DND-41 (cell line): ENCODE measurements at regions not wholly inside any gene's neighbourhood (a gene's known extent, or its start where the extent isn't known, plus 50 kb on each side); places are given as distances from the start of the nearest gene placed in this dataset.

Experiments used
- ATAC-seq: fragments of 200-7000 bp; cut with Tn5 transposase; 3 replicates; pipeline ENCODE4 v1.9.1; 2021; ENCODE audit warnings: low read depth; ENCODE audit not compliant: insufficient read depth
- DNase-seq: peaks from one replicate; pipeline ENCODE4 v3.0.0-alpha.2; 2020
- H2AFZ ChIP-seq: 2 replicates; pipeline ENCODE4 v1.6.0; 2012; ENCODE audit warnings: low read depth, low read length
- H3K27ac ChIP-seq: 2 replicates; pipeline ENCODE4 v1.5.1; 2012; ENCODE audit warnings: low read length, inconsistent platforms
- H3K27me3 ChIP-seq: fragments of 200-600 bp; sonication (generic); 2 replicates; pipeline ENCODE4 v1.6.0; 2012; ENCODE audit warnings: low read length, mild to moderate bottlenecking, inconsistent platforms; ENCODE audit not compliant: insufficient read depth, poor library complexity
- H3K36me3 ChIP-seq: 2 replicates; pipeline ENCODE4 v1.5.1; 2012; ENCODE audit warnings: low read length, inconsistent platforms; ENCODE audit not compliant: insufficient read depth
- H3K4me1 ChIP-seq: 2 replicates; pipeline ENCODE4 v1.5.1; 2012; ENCODE audit warnings: mild to moderate bottlenecking, low read length; ENCODE audit not compliant: insufficient read depth
- H3K4me2 ChIP-seq: 2 replicates; pipeline ENCODE4 v1.6.0; 2012; ENCODE audit warnings: mild to moderate bottlenecking, moderate library complexity, low read length, inconsistent platforms; ENCODE audit not compliant: insufficient read depth
- H3K4me3 ChIP-seq, 2 experiments: fragments of 200-600 bp in 1 of 2; shearing (Covaris generic) in 1 of 2; 2 replicates each; pipeline ENCODE4 v1.5.1; 2012 to 2016; ENCODE audit warnings: inconsistent platforms in 2 of 2, low read length in 2 of 2, mild to moderate bottlenecking in 2 of 2, low read depth in 1 of 2, moderate library complexity in 1 of 2
- H3K79me2 ChIP-seq: 2 replicates; pipeline ENCODE4 v1.6.0; 2012; ENCODE audit warnings: low read length, inconsistent platforms; ENCODE audit not compliant: insufficient read depth
- H3K9ac ChIP-seq: 2 replicates; pipeline ENCODE4 v1.6.0; 2012; ENCODE audit warnings: low read depth, mild to moderate bottlenecking, inconsistent platforms, low read length, moderate library complexity
- H3K9me3 ChIP-seq: 2 replicates; pipeline ENCODE4 v1.5.1; 2012; ENCODE audit warnings: low read length, moderate library complexity, mild to moderate bottlenecking, inconsistent platforms; ENCODE audit not compliant: insufficient read depth, severe bottlenecking
- H4K20me1 ChIP-seq: 2 replicates; pipeline ENCODE4 v1.6.0; 2012; ENCODE audit warnings: low read length; ENCODE audit not compliant: insufficient read depth
- EZH2 ChIP-seq: IDR thresholded peaks from 3 replicates; pipeline ENCODE4 v1.6.1; 2012; ENCODE audit warnings: borderline replicate concordance, low read depth, mild to moderate bottlenecking, moderate library complexity, low read length, inconsistent platforms; ENCODE audit not compliant: severe bottlenecking
- TF ChIP-seq, protein P1 (sequence below): IDR thresholded peaks from 2 replicates; pipeline ENCODE4 v1.5.1; 2012; ENCODE audit warnings: borderline replicate concordance, low read length, moderate library complexity, mild to moderate bottlenecking; ENCODE audit not compliant: poor library complexity, severe bottlenecking; ENCODE audit errors: extremely low read depth

DNA sequence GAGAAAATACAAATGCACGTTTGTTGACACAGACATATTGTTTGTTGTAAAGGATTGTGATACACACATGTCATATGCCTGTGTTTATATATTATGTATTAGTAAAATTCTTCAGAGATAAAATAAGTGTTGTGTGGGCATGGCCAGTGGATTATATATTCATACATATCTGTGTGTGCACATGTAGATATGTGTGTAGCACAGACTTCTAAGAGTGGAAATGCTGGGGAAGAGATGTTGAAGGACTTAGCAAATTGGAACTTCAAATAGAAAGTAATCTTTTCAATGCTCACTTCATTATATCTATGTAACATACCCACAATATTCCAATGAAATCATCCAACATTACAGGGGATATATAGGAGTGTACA, 413.2 kb downstream of the LMO7 start:
- DNase-seq, result no peak
- Histone ChIP-seq H3K36me3 (no peaks in the 10 kb centered on the region), H2AFZ (no peak overlapping the region), H3K4me2 (no peak overlapping the region), H3K4me3 (no peak overlapping the region), H3K27me3 (no peaks in the 10 kb centered on the region), H4K20me1 (no peaks in the 10 kb centered on the region), H3K9ac (no peak overlapping the region), H3K79me2 (no peaks in the 10 kb centered on the region), H3K27ac (no peak overlapping the region), H3K9me3 (no peaks in the 10 kb centered on the region), H3K4me1 (no peaks in the 10 kb centered on the region)
- no peak for ATAC-seq
- TF ChIP-seq, protein P1, sequence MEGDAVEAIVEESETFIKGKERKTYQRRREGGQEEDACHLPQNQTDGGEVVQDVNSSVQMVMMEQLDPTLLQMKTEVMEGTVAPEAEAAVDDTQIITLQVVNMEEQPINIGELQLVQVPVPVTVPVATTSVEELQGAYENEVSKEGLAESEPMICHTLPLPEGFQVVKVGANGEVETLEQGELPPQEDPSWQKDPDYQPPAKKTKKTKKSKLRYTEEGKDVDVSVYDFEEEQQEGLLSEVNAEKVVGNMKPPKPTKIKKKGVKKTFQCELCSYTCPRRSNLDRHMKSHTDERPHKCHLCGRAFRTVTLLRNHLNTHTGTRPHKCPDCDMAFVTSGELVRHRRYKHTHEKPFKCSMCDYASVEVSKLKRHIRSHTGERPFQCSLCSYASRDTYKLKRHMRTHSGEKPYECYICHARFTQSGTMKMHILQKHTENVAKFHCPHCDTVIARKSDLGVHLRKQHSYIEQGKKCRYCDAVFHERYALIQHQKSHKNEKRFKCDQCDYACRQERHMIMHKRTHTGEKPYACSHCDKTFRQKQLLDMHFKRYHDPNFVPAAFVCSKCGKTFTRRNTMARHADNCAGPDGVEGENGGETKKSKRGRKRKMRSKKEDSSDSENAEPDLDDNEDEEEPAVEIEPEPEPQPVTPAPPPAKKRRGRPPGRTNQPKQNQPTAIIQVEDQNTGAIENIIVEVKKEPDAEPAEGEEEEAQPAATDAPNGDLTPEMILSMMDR, result no peak
- TF ChIP-seq EZH2, result no peak

DNA sequence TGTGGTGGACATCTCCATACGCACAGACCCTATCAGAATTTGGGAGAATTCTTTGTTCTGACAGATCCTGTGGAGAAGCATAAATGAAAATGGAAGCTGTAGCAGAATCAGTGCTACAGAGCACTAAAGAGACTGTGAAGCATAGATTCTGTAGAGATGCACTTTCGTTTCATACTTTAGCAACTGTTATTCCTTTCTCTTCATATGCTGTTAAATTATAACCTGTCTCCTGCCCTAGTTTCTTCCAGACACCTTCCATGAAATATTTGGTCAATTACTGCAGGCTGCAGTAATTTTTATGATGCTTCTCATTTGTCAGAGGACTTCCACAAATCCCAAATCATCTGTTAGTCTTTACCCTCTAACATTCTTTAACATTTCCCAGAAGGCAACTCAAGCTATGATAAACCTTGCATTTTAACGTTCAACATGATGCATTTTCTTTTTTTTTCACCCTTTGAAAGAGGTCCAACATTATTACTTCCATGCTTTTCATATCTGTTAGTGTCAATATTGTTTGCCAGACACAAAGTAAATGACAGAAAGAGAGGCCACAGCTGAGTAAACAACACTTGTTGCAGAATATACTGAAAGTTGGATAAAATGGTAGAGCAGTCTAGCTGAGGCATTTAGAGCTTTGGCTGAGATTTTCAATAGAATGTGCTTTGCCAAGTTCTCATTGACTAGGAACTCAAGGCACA, 412.7 kb downstream of the LMO7 start:
- Histone ChIP-seq H3K27me3 (no peaks in the 10 kb centered on the region), H4K20me1 (no peaks in the 10 kb centered on the region), H3K79me2 (no peaks in the 10 kb centered on the region), H3K9me3 (no peaks in the 10 kb centered on the region), H3K4me1 (no peaks in the 10 kb centered on the region), H3K9ac (no peak overlapping the region), H2AFZ (no peak overlapping the region), H3K27ac (no peak overlapping the region), H3K36me3 (no peaks in the 10 kb centered on the region), H3K4me3 (no peak overlapping the region), H3K4me2 (no peak overlapping the region)
- TF ChIP-seq, protein P1, result no peak
- no peak for TF ChIP-seq EZH2
- ATAC-seq (no peak), DNase-seq (no peak)

DNA sequence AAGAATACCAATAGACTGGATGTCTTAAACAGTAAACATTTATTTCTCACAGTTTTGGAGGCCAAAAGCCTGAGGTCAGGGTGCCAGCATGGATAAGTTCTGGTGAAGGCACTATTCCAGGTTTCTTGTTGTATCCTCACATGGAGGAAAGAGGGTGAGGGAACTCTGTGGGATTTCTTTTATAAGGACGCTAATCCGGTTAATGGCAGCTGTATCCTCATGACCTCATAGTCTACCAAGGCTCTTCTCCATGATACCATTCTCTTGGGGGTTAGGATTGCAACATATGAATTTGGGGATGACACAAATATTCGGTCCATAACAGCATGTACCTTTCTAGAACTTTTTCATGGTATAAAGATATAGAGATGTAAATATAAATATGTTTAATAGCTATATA, 412.0 kb downstream of the LMO7 start:
- H3K9me3 ChIP-seq, result no peaks in the 10 kb centered on the region
- H3K9ac ChIP-seq, result no peak overlapping the region
- no peaks in the 10 kb centered on the region for H4K20me1 ChIP-seq
- no peaks in the 10 kb centered on the region for H3K4me1 ChIP-seq
- H3K4me3 ChIP-seq, result no peak overlapping the region
- H3K79me2 ChIP-seq, result no peaks in the 10 kb centered on the region
- DNase-seq (no peak), ATAC-seq (no peak)
- H3K27me3 ChIP-seq, result no peaks in the 10 kb centered on the region
- H3K36me3 ChIP-seq, result no peaks in the 10 kb centered on the region
- no peak overlapping the region for H3K4me2 ChIP-seq
- no peak overlapping the region for H3K27ac ChIP-seq
- TF ChIP-seq, protein P1, result no peak
- no peak for TF ChIP-seq EZH2
- H2AFZ ChIP-seq, result no peak overlapping the region
